Fibroblast of gingiva (primary cell): ENCODE measurements at regions not wholly inside any gene's neighbourhood (a gene's known extent, or its start where the extent isn't known, plus 50 kb on each side); places are given as distances from the start of the nearest gene placed in this dataset.
A peak's percentile ranks its signal among the peaks of the same experiment; 100 is the strongest.
"Not testable (repeated sequence)": the region's sequence is repeated elsewhere in the genome, so short reads cannot be mapped to it uniquely, and the experiment has no call there.

Experiments
- DNase-seq: peaks from one replicate; pipeline ENCODE4 v3.0.0-alpha.2; 2011; ENCODE audit warnings: low read depth

DNA sequence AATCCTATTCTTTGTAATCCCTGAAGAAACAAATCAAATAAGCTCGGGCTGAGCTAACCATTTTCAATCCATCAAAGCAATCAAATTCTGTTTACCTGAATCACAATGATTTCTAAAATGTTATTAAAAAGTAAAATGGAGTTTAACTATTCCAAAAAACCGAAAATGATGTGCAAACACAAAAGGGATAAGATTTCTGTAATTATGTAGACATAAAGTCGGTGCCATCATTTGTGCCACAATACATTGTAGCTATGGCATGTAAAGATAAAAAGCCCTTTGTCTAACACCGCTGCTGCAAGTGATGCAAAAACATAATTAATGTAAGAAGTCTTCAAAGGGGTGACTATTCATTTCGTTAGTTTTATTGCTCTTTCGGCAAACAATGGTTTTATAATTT lies 125.1 kb upstream of the FAM204A start:
- DNase-seq = no peak

DNA sequence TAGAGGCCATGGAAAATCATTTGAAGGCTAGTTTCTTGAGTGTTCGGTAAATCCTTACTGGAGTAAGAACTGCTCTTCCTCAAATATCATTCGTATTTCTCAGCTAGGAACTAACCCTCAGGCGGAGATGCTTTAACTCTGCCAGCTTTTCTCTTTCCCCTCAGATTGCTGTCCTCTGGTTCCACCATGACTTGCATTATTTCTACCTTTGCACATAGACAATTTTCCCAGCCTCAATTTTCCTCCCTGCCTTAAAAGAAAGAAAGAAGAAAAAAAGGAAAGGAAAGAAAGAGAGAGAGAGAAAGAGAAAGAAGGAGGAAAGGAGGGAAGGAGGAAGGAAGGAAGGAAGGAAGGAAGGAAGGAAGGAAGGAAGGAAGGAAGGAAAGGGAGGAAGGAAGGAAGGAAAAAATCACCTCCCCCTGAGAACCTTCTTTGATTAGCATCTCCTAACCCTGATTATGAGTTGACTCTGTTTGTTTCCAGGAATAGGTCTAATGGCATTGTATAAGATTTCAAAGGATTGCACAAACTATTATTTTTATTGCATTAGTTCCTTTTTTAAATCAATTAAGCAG lies 123.3 kb upstream of the FAM204A start:
- DNase-seq = no peak

DNA sequence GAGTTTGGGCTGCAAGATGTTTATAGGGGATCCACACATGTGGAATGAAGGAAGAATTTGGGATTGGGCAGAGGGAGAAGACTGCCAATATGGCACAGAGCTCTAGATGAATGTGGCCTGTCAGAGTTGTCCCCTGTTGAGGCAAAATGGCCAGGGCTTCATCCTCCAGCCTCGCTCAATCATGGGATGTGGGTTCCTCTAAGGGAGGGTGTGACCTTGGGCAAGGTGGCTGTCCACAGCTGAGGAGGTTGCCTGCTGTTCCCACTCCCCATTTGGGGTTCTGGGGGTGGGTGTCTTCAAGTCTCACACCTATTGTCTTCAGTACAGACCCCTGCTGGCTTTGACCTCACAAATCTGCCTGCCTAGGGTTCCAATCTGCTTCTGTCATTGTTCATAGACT lies 121.6 kb upstream of the FAM204A start:
- DNase-seq = no peak

DNA sequence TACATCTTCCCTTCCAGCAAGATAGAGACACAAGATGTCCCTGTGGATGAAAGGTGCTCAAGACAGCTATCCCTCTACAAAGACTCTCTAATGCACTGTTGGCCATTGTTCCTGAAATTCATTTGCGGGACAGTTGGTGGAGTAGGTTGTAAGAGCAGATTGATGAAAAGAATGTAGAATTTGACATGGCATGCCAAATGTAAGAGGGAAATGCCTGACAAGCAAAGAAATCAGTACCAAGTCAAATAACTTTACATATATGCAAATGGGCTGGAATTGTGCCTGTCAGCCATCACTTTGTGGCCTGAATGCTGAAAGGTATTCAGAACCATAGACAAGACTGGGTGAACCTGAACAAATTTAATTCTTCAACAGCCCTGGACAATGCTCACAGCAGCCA lies 120.3 kb upstream of the FAM204A start:
- DNase-seq = no peak

DNA sequence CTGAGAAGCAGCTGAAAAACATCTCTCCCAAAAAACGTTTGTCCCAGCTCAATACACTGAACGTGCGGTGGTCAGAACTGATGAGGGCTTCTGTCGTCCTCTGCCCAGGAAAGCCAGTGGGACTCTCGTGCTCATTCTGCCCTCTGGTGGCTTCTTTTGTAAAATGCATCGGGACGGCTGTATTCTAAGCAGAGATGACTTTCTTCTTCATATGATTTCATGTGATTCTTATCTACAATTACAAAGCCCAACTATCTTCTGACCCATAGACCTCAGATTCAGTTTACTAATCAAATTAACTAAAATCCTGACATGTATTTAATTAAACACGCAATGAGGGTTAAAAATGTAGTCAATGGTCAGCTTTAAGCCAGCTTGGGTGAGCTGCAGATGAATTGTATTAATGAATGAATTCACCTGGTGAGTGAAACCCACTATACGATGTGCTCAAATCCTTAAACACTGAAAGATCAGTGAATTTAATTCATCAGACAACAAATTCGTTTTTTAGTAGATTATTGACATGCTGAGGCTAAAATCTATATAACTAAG lies 117.6 kb upstream of the FAM204A start:
- DNase-seq = peak; percentile 41

DNA sequence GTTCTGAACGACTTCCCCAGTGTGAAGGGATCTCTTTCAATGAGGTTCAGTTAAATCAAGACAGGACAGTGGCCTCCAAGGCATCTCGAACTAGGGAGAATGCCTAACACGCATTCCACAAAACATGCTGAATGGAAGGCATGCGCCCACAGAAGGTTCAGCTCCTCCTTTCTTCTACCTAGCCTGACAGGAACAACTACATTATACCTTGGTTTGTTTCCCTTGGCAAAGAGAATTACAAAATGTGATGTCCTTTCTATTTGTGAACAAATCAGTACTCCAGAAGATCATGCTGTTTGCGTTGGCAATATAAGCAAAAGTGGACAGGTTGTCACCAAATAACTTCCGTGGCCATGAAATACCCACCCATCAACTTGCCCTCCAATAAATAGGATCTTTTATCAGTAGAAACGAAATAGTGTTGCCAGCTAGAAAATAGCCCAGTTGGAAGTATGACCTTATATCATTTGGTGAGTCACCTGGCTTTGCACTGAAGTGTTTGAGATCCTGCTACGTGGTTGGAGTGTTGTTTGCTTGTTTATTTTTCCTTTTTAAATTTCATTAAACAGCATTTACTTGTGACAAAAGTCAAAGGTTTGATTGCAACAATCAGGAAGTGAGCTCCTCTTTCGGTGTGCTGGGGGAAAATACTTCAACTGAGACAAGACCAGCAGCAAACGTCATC lies 117.0 kb upstream of the FAM204A start:
- no peak for DNase-seq

DNA sequence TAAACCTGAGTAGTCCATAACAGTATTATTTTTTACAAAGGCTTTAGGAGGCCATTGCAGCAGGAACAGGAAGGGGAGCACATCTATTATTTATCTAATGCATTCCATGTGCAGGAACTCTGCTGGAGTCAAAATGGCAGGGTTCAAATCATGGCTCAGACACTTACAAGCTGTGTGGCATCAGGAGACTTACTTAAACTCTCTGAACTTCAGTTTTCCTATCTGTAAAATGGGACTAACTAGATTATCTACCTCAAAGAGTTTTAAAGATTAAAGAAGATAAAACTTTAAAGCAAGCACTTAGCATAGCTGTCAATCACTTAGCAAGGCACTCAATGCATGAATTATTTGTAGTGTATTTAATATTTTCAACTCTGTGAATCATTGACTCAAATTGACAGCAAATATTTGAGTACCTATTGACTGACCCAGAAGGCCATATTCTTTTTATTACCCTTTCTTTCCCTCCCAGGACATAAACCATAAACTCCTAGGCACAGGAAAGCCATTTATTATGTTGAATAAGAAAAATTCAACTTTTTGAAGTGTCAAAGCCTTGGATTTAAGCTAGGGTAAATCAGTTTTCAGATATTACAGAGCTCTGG lies 115.8 kb upstream of the FAM204A start:
- no peak for DNase-seq

DNA sequence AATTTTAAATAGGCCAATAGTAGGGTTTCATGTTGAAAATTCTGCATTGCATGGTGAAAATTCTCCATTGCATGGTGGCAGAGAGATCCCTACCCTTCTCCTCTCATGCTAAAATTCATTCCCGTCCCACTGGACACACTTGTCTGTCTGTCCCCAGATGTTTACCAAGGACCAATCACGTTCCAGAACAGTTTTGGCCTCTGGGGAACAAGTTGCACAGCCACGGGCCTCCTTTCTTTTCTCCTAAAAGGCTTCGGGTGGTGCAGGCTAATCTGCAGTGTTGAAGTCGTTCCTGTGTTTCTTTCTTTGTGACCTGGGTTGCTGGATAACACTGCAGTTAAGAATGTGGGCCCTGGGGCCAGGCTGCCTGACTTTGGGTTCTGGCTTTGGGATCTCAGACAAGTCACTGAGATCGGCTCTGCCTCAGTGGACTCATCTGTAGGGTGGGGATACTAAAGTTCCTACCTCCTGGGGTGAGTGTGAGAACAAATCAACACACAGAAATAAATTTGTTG lies 113.1 kb upstream of the FAM204A start:
- no peak for DNase-seq

DNA sequence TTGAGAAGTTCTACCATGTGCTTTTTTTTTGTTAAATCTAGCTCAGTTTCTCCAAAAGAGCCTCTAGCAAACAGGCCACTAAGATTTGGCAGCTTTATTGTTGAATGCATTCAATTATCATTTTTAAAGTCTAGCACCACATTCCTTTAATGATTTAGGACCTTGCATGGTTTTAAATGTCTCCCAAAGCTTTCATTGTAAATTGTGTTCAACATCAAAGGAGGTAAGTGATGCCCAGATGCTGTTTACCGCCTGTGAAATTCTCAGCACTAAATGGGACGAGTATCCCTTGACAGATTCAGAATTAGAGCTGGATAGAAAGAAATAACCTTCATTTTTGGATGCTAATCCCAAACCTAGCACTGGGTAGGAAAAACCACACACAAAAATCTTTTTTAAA lies 112.1 kb upstream of the FAM204A start:
- no peak for DNase-seq

DNA sequence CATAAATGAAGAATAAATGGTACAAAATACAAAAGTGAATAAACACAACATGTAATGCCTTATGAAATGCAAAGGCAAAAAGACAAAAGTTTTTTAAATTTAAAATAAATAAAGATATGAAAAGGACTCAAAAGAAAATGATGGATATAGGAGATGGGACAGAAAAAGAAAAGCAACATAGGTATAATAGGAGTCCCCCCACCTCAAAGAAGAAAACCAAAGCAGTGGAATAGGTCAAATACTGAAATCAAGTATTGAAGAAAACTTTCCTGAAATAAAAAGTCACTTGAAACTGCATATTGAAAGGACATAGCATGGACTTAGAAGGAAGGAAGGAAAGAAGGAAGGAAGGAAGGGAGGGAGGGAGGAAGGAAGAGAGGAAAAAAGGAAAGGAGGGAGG lies 110.0 kb upstream of the FAM204A start:
- no peak for DNase-seq

DNA sequence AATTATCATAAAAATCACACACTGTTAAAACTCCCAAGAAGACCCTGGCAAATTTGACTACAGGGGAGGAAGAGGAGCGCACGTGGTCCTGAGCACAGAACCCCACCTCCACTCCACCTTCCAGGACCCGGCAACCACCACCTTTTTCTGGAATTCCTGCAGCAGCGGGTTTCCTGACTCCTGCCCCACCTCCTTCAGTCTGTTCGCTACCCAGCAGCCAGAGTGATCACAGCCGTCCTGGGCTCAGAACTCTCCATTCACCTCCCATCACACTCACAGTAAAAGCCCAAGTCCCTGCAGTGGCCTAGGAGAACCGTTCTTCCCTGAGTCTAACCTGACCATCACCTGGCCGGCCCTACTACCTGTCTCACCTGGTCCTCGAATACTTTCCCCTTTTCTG lies 107.4 kb upstream of the FAM204A start:
- no peak for DNase-seq

DNA sequence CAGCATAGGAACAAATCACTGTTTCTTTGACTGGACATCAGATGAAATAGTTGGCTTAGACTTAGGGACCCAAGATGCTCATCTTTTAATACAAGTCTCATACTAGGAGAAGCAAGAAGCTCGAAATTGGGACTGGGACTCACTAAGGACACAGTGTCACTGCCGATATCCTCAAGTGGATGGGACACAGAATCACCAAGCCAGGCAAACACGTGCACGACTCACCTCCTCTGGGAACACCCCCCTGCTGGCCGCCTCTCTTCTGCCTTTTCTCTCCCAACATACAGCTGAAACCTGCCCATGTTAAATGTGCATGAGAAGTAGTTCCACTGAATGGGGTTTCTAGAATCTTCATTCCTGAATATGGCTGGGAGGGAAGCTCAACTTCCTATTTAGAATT lies 106.6 kb upstream of the FAM204A start:
- no peak for DNase-seq

DNA sequence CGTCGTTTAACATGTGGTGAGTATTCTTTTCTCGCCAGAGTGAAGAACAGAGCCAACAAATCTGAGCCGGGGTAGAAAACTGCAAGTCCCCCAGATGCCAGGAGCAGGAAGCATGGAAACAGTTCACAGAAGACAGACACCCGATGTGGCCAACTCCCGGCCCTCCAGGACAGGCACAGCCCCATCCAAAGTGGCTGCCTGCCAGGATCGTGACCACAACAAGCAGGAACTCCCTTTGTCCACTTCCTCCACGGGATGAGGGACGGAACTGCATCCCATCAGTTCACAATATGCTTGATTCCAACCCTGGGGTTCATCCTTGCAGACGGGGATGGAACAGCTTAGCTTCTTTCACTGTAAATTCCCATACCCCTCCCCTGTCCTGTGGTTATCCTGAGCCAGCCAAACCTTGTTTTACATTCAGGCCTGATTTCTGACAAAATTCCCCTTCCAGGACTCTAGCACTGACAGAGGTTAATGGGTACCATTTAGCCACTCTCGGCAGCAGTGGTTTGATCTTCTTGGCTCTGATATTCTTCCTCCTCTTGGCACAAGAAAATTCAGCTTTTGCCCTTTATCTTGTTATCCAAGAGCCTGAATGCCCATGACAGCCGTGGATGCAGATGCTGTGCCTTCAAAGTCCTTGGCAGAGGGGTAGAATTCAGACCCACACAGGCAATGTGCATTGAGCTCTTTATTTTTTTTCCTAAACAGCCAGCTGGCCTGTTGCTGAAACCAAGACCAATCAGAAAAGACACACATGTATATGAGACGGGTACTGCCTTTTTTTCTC lies 105.5 kb upstream of the FAM204A start:
- DNase-seq = peak; percentile 11

DNA sequence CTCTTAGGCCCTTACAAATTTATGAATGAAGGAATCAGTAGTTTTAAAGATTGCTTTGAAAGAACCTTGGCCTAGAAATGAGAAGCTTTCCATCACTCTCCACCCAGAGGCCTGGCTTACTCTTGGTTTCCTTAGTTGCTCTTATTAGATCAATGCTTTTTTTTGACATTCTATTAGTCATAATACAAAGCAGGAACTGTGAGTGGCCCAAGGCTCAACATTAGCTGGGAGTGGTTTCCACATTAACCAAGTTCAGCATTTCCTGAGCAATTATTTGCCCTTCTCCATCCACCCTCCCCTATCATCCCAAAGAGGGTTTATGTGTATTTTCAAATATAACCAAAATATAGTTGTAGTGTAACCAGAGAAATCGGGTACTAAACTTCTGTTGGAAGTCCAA lies 103.4 kb upstream of the FAM204A start:
- no peak for DNase-seq

DNA sequence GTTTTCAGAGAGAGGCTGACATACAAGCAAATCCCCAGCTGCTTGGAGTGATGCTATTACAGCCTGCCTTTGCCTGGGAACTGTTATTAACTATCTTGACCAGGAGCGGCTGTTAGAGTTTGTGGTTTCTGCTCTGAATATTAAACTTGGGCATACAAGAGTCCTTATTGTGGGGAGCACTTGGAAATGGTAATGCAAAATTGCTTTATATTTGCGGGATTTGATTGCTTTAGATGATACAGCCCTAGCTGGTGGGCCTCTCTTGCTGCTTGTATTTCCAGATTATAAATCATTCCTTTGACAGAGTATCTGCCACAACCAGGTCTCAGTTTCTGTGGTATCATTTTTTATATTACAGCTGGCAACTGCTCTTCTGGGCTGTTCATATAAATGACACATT lies 101.9 kb upstream of the FAM204A start:
- DNase-seq = no peak

DNA sequence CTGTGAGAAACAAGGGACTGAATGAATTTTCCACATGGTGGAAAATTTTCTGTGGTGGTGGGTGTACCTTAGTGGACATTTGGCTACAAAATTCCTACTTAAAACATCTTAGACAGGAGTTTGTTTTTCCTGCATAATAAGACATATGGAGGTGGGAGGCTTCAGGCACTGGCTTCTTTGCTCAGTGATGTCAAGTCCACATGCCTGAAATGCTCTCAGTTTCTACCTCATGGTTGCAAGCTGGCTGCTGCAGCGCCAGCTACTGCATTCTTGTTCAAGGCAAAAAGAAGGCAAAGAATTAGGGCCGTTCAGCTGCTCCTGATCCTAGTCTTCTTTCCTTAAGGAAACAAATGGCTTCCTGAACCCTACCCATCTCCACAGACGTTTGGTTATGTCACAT lies 99.9 kb upstream of the FAM204A start:
- DNase-seq = no peak

DNA sequence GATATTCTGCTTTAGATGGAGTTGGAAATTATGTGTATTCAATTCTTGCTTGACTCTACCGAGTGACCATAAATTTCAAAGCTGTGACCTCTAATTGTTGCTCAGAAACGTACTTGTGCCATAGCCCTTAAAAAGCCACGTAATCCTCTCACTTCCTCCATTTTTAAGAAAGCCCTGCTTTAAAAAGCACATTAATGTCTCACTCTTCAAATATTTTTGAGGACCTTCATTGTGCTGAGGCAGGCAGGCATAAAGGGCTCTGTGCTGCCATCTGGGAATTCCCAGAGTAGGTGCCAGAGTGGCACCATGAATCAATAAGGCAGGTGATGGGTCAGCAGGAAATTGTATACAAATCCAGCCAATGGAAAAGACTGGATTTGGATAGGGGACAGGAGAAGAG lies 97.7 kb upstream of the FAM204A start:
- no peak for DNase-seq

DNA sequence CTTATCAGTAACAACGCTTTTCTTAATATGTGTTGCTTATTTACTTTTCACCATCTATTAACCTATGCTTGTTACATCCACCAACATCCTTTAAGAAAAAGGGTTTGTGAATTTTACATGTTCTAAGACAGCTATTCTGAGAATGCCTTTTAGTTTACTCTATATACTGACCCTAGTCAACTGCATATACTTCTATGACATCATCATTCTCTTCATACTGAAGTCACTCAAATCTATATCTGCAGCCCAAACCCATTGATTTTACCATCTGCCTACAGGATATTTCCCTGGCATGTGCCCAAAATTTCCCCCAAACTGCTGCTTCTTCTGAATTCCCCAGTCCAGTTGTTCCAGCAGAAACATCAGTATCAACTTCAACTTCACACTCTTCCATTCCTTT lies 94.6 kb upstream of the FAM204A start:
- no peak for DNase-seq

DNA sequence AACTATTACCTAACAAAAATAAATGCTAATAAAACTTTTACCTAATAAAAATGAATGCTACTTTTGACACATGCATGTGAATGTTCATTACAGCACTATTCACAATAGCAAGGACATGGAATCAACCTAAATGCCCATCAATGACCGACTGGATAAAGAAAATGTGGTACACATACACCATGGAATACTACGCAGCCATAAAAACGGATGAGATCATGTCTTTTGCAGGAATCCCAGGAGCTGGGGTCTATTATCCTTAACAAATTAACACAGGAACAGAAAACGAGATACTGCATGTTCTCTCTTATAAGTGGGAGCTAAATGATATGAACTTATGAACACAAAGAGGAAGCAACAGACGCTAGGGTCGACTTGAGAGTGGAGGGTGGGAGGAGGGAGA lies 88.1 kb upstream of the FAM204A start:
- DNase-seq = no peak

DNA sequence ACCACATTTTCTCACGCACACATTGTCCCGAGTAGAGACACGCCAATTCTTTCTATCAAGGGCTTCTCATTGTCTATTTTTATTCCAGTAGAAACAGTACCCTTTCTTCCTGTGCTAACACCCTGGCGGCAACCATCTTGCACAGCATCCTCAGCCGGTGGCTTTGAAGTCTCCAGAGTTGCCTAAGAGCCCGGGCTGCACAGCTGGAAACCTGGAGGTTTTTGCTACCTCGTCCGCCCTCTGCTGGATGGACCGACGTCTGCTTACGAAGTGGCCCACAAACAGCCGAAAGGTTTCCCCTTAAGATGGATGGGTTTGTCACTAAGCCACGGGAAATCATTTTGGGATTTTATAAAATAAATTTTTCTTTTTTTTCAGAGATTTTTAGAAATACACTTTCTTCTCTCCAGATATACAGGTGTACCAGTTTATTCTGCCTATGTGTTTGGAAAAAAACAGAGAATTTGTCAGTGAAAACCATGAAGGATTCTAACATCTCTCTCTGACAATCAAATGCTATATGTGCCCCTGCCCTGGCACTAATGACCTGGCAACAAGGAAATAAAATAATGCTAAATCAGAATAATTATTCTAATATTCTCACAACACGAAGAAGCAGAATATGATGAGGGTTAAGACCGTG lies 81.8 kb upstream of the FAM204A start:
- DNase-seq = peak; percentile 75

DNA sequence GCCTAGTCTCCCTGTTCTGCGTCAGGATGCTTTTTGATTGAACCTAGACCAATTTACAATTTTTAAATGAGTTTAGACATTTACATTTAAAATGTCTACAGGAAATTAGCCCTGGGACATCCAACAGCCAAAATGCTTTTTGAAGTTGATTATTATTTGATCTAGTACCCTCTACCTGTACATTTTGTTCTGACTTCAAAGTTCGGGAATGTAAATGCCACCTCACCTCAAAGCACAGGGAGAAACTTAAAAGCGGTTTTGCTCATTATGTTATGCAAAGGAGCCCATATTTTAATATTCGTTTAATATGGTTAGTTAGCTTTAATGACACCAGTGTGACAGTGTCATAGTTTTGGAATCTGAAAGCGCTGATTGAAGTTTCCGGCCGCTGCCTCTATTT lies 80.1 kb upstream of the FAM204A start:
- DNase-seq = no peak

DNA sequence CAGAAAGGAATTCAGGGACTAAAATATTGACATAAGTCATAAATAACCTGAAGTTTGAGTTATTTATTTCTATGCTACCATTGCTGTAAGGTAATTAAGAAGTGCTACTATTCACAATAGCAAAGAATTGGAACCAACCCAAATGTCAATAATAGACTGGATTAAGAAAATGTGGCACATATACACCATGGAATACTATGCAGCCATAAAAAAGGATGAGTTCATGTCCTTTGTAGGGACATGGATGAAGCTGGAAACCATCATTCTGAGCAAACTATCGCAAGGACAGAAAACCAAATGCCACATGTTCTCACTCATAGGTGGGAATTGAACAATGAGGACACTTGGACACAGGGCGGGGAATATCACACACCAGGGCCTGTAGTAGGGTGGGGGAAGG lies 77.9 kb upstream of the FAM204A start:
- not testable (repeated sequence) for DNase-seq
